ENCODE measurements at regions not wholly inside any gene's neighbourhood (a gene's known extent, or its start where the extent isn't known, plus 50 kb on each side); places are given as distances from the start of the nearest gene placed in this dataset.
"Not testable (repeated sequence)": the region's sequence is repeated elsewhere in the genome, so short reads cannot be mapped to it uniquely, and the experiment has no call there.

DNA sequence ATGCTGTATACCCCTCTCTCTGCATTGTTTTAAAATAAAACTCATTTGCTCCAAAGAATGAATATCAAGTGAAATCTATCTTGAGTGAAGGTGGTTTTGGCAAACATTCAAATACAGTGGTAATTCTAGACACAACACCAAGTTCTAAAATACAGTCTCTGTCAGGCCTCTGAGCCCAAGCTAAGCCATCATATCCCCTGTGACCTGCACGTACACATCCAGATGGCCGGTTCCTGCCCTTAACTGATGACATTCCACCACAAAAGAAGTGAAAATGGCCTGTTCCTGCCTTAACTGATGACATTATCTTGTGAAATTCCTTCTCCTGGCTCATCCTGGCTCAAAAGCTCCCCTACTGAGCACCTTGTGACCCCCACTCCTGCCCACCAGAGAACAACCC, 1201.5 kb downstream of the FLRT2 start:
- not testable (repeated sequence) for TF ChIP-seq CTCF (conservative IDR thresholded peaks at IDR 0.05); EZH2 (IDR thresholded peaks at IDR 0.05; ENCODE audit: low read depth)

All from PC-9 (cell line).